A673 (cell line): ENCODE measurements at regions not wholly inside any gene's neighbourhood (a gene's known extent, or its start where the extent isn't known, plus 50 kb on each side); places are given as distances from the start of the nearest gene placed in this dataset.

Experiments
- BruUV-seq: library from RNA; stranded (reverse); fragments of 400-500 nt; replicated peaks from 2 replicates; lab custom pipeline; 2021; lab: Mats Ljungman, UMichigan
- CTCF ChIA-PET: fragments of 300-600 bp; sonication (Branson Sonifier 250); formaldehyde crosslinking; loops from one replicate; lab custom pipeline; 2022; ENCODE audit warnings: antibody characterized with exemption; lab: Charles Lee
- POLR2A ChIA-PET: fragments of 300-600 bp; sonication (Branson Sonifier 250); formaldehyde crosslinking; loops from one replicate; lab custom pipeline; 2022; ENCODE audit warnings: antibody characterized with exemption; ENCODE audit not compliant: low non-redundant PET; lab: Charles Lee
- DNase-seq: peaks from one replicate; pipeline ENCODE4 v3.0.0-alpha.2; 2015; ENCODE audit warnings: low spot score
- H3K27ac ChIP-seq: fragments of 200-600 bp; sonication (generic); 2 replicates; pipeline ENCODE4 v1.5.1; 2016; ENCODE audit warnings: mixed run types, low read depth, mild to moderate bottlenecking, mixed read lengths, antibody characterized with exemption, low read length; ENCODE audit not compliant: poor library complexity, severe bottlenecking
- H3K27me3 ChIP-seq: fragments of 200-600 bp; sonication (generic); replicated peaks from 2 replicates; pipeline ENCODE4 v1.6.1; 2017; ENCODE audit warnings: mixed run types, low read depth, mild to moderate bottlenecking, mixed read lengths, antibody characterized with exemption, low read length; ENCODE audit not compliant: insufficient read depth, poor library complexity
- H3K36me3 ChIP-seq: fragments of 200-600 bp; sonication (generic); 2 replicates; pipeline ENCODE4 v1.6.1; 2016; ENCODE audit warnings: mixed run types, mild to moderate bottlenecking, mixed read lengths, antibody characterized with exemption, low read length; ENCODE audit not compliant: insufficient read depth, poor library complexity, severe bottlenecking
- H3K4me1 ChIP-seq: fragments of 200-600 bp; sonication (generic); 2 replicates; pipeline ENCODE4 v1.6.1; 2017; ENCODE audit warnings: mixed run types, mild to moderate bottlenecking, mixed read lengths, antibody characterized with exemption, low read length; ENCODE audit not compliant: insufficient read depth, poor library complexity, severe bottlenecking
- H3K4me3 ChIP-seq: fragments of 200-600 bp; sonication (generic); 2 replicates; pipeline ENCODE4 v1.5.1; 2016; ENCODE audit warnings: low read depth, mixed run types, mild to moderate bottlenecking, mixed read lengths, low read length; ENCODE audit not compliant: poor library complexity, severe bottlenecking
- H3K9me3 ChIP-seq: fragments of 200-600 bp; sonication (generic); 2 replicates; pipeline ENCODE4 v1.6.1; 2016; ENCODE audit warnings: mixed run types, low read depth, mild to moderate bottlenecking, mixed read lengths, antibody characterized with exemption, low read length; ENCODE audit not compliant: poor library complexity, severe bottlenecking
- EZH2 ChIP-seq: fragments of 200-600 bp; sonication (generic); IDR thresholded peaks from 2 replicates; pipeline ENCODE4 v1.6.1; 2017; ENCODE audit warnings: borderline replicate concordance, low read depth, mild to moderate bottlenecking, mixed read lengths, antibody characterized with exemption, low read length; ENCODE audit not compliant: poor library complexity, severe bottlenecking
- intact Hi-C: fragments of 100-400 bp; cut with micrococcal nuclease; formaldehyde crosslinking; loops from one replicate; pipeline ENCODE4 v1.10.0; 2022; ENCODE audit not compliant: unreplicated experiment
- TF ChIP-seq, protein P1 (sequence below): fragments of 300-800, 200-600 bp; sonication (generic); conservative IDR thresholded peaks from 2 replicates; pipeline ENCODE4 v1.5.1; 2017; ENCODE audit warnings: low read depth, mild to moderate bottlenecking, antibody characterized with exemption, low read length, moderate library complexity, mixed read lengths

DNA sequence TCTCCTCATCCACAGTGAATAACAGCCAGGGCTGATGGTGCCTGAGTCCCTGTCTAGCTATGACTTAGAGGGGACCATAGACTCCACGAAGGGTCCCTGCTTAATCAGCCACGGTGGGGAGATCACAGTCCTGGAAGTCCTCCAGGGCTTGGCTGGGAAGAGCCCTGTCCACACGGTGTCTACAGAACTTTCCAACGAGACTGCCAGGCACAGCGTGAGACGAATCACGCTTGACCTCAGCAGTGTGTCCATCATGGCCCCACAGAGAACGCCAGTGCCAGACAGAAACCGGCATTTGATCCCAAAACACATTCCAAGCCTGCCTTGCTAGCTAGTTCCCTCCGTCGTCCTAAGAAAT lies 143.4 kb downstream of the CRYBB2 start:
- CTCF ChIA-PET, result no interaction called here
- DNase-seq, result no peak
- no TSS peak for BruUV-seq

DNA sequence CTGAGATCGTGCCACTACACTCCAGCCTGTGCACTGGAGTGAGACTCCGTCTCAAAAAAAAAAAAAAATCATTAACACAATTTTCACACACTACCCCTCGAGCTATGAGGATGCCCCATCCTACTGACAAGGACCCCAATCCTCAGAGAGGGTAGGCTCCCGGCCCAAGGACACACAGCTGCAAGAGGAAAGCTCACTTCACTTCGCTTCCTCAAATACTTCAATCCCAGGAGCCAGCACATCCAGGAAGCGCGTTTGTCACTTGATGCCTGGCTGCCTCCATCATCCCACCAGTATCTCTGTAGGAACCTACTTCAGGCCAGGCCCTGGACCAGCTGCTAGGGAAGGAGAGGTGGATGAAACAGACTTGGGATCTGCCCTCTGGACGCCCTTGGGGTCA lies 144.0 kb downstream of the CRYBB2 start:
- BruUV-seq, result no TSS peak
- TF ChIP-seq, protein P1, sequence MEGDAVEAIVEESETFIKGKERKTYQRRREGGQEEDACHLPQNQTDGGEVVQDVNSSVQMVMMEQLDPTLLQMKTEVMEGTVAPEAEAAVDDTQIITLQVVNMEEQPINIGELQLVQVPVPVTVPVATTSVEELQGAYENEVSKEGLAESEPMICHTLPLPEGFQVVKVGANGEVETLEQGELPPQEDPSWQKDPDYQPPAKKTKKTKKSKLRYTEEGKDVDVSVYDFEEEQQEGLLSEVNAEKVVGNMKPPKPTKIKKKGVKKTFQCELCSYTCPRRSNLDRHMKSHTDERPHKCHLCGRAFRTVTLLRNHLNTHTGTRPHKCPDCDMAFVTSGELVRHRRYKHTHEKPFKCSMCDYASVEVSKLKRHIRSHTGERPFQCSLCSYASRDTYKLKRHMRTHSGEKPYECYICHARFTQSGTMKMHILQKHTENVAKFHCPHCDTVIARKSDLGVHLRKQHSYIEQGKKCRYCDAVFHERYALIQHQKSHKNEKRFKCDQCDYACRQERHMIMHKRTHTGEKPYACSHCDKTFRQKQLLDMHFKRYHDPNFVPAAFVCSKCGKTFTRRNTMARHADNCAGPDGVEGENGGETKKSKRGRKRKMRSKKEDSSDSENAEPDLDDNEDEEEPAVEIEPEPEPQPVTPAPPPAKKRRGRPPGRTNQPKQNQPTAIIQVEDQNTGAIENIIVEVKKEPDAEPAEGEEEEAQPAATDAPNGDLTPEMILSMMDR, result no peak
- no peak for TF ChIP-seq EZH2

More for the DNA sequence above, 143.4 kb downstream of the CRYBB2 start:
- H3K27me3 ChIP-seq, result no peaks in the 10 kb centered on the region
- intact Hi-C loops, result loop anchor here (5.0 to 10.0 kb wide), 2 partner anchors 342 to 409 kb away; no protein-coding TSS in a partner anchor
- H3K4me1 ChIP-seq, result no peaks in the 10 kb centered on the region
- TF ChIP-seq EZH2, result no peak
- TF ChIP-seq, protein P1, result no peak
- no peak overlapping the region for H3K27ac ChIP-seq
- no peak overlapping the region for H3K4me3 ChIP-seq
- peaks cover 10% of the 10 kb centered on the region for H3K36me3 ChIP-seq
- H3K9me3 ChIP-seq, result no peaks in the 10 kb centered on the region
- POLR2A ChIA-PET, result no interaction called here

DNA sequence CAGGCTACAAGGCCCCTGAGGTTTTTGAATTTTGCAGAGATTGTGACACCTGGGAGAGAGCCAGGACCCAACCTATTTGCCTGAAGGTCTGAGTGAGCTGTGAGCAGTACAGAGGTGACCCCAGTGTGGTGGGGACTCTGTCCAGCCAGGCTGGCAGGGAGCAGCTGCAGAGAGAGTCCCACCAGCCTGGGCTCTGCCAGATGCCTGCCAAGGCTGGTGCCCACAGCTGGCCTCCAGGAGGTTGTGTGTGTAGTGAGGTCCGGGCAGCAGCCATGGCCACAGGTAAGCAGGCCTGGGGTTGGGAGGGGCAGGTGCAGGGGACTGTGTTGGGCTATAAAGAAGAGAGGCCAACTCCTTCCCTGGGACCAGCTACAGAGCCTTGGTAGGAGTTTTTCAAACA lies 144.8 kb downstream of the CRYBB2 start:
- Histone ChIP-seq H3K27me3 (no peaks in the 10 kb centered on the region), H3K36me3 (peaks cover 10% of the 10 kb centered on the region), H3K4me3 (no peak overlapping the region), H3K27ac (no peak overlapping the region), H3K9me3 (no peaks in the 10 kb centered on the region), H3K4me1 (no peaks in the 10 kb centered on the region)
- TF ChIP-seq EZH2, result no peak
- TF ChIP-seq, protein P1, result no peak
- CTCF ChIA-PET, result no interaction called here
- POLR2A ChIA-PET, result no interaction called here
- intact Hi-C loops, result loop anchor here (5.0 to 10.0 kb wide), 2 partner anchors 341 to 408 kb away; no protein-coding TSS in a partner anchor
- no TSS peak for BruUV-seq
- no peak for DNase-seq

More for the DNA sequence above, 144.0 kb downstream of the CRYBB2 start:
- POLR2A ChIA-PET, result no interaction called here
- Histone ChIP-seq H3K36me3 (peaks cover 10% of the 10 kb centered on the region), H3K4me1 (no peaks in the 10 kb centered on the region), H3K27ac (no peak overlapping the region), H3K9me3 (no peaks in the 10 kb centered on the region), H3K4me3 (no peak overlapping the region), H3K27me3 (no peaks in the 10 kb centered on the region)
- no peak for DNase-seq
- intact Hi-C loops, result loop anchor here (5.0 to 10.0 kb wide), 2 partner anchors 341 to 409 kb away; no protein-coding TSS in a partner anchor
- CTCF ChIA-PET, result interaction anchor here (0.6 kb wide), 1 partner anchor 408 kb away, joined by 3 read pairs; no protein-coding TSS in a partner anchor
